Neural progenitor cell (in vitro differentiated cells): ENCODE measurements at regions not wholly inside any gene's neighbourhood (a gene's known extent, or its start where the extent isn't known, plus 50 kb on each side); places are given as distances from the start of the nearest gene placed in this dataset.

ENCODE experiments used
- DNase-seq: peaks from one replicate; pipeline ENCODE4 v3.0.0-alpha.2; 2016; ENCODE audit warnings: low spot score
- H2AFZ ChIP-seq: fragments of 200-600 bp; sonication (generic); replicated peaks from 2 replicates; pipeline ENCODE4 v1.6.1; 2016; ENCODE audit warnings: antibody characterized with exemption
- H3F3A ChIP-seq: fragments of 200-600 bp; sonication (generic); 2 replicates; pipeline ENCODE4 v1.6.1; 2016; ENCODE audit warnings: antibody characterized with exemption, low read depth
- H3K27ac ChIP-seq: fragments of 200-600 bp; sonication (generic); 2 replicates; pipeline ENCODE4 v1.5.1; 2016; ENCODE audit warnings: mild to moderate bottlenecking
- H3K27me3 ChIP-seq: fragments of 200-600 bp; sonication (generic); 2 replicates; pipeline ENCODE4 v1.6.1; 2016; ENCODE audit warnings: mild to moderate bottlenecking, moderate library complexity
- H3K36me3 ChIP-seq: fragments of 200-600 bp; sonication (generic); 2 replicates; pipeline ENCODE4 v1.5.1; 2016
- H3K4me1 ChIP-seq: fragments of 200-600 bp; sonication (generic); 2 replicates; pipeline ENCODE4 v1.6.1; 2016; ENCODE audit warnings: mixed run types
- H3K4me2 ChIP-seq: fragments of 200-600 bp; sonication (generic); 2 replicates; pipeline ENCODE4 v1.6.1; 2016
- H3K4me3 ChIP-seq: fragments of 200-600 bp; sonication (generic); 2 replicates; pipeline ENCODE4 v1.5.1; 2016
- H3K79me2 ChIP-seq: fragments of 200-600 bp; sonication (generic); 2 replicates; pipeline ENCODE4 v1.6.1; 2016; ENCODE audit warnings: low read depth
- H3K9ac ChIP-seq: fragments of 200-600 bp; sonication (generic); 2 replicates; pipeline ENCODE4 v1.6.1; 2016
- H3K9me3 ChIP-seq: fragments of 200-600 bp; sonication (generic); 2 replicates; pipeline ENCODE4 v1.5.1; 2016; ENCODE audit warnings: low read depth
- H4K20me1 ChIP-seq: fragments of 200-600 bp; sonication (generic); 2 replicates; pipeline ENCODE4 v1.6.1; 2016; ENCODE audit warnings: low read depth
- H3K27ac Mint-ChIP-seq: 3 replicates; pipeline ENCODE4 v1.8.0; 2021; ENCODE audit warnings: mixed read lengths
- H3K27me3 Mint-ChIP-seq: 2 replicates; pipeline ENCODE4 v1.8.0; 2022; ENCODE audit warnings: low read depth, mild to moderate bottlenecking, inconsistent platforms, moderate library complexity, mixed read lengths; ENCODE audit not compliant: insufficient read depth
- H3K36me3 Mint-ChIP-seq: 3 replicates; pipeline ENCODE4 v1.8.0; 2021; ENCODE audit warnings: mixed read lengths
- H3K4me1 Mint-ChIP-seq: 3 replicates; pipeline ENCODE4 v1.8.0; 2021; ENCODE audit warnings: mixed read lengths
- H3K4me3 Mint-ChIP-seq: 3 replicates; pipeline ENCODE4 v1.8.0; 2021; ENCODE audit warnings: mild to moderate bottlenecking, moderate library complexity, mixed read lengths
- H3K9me3 Mint-ChIP-seq: 3 replicates; pipeline ENCODE4 v1.8.0; 2020; ENCODE audit warnings: mixed read lengths
- CTCF ChIP-seq: fragments of 200-600 bp; sonication (generic); IDR thresholded peaks from 2 replicates; pipeline ENCODE4 v1.5.1; 2017; ENCODE audit warnings: antibody characterized with exemption, mild to moderate bottlenecking
- EZH2 ChIP-seq: fragments of 200-600 bp; sonication (generic); IDR thresholded peaks from 2 replicates; pipeline ENCODE4 v1.6.1; 2017; ENCODE audit warnings: antibody characterized with exemption, mild to moderate bottlenecking, moderate library complexity
- EZH2phosphoT487 ChIP-seq: fragments of 200-600 bp; sonication (generic); IDR thresholded peaks from 2 replicates; pipeline ENCODE4 v1.6.1; 2017; ENCODE audit warnings: antibody characterized with exemption

- H3K36me3 ChIP-seq, result no peaks in the 10 kb centered on the region
Observed at GRCh38 chr22:47816121-47816862, 1053.8 kb downstream of the TBC1D22A start.

GRCh38 chr22:47814474-47814873, 1052.0 kb downstream of the TBC1D22A start:
- H3K9ac ChIP-seq, result no peak overlapping the region
- no peaks in the 10 kb centered on the region for H3K79me2 ChIP-seq
- Mint-ChIP-seq H3K4me1 (peaks cover 12% of the 10 kb centered on the region), H3K27me3 (peaks cover 19% of the 10 kb centered on the region), H3K27ac (no peak overlapping the region), H3K36me3 (peaks cover 2% of the 10 kb centered on the region), H3K4me3 (no peak overlapping the region), H3K9me3 (peaks cover 10% of the 10 kb centered on the region)
- H3K4me2 ChIP-seq, result no peak overlapping the region
- TF ChIP-seq CTCF (no peak), EZH2phosphoT487 (no peak), EZH2 (no peak)
- no peaks in the 10 kb centered on the region for H3K27me3 ChIP-seq
- H3K36me3 ChIP-seq, result no peaks in the 10 kb centered on the region
- DNase-seq, result no peak
- H3K4me3 ChIP-seq, result no peak overlapping the region
- no peak overlapping the region for H2AFZ ChIP-seq
- H3K4me1 ChIP-seq, result no peaks in the 10 kb centered on the region
- H4K20me1 ChIP-seq, result no peaks in the 10 kb centered on the region
- no peaks in the 10 kb centered on the region for H3K9me3 ChIP-seq
- H3F3A ChIP-seq, result no peaks in the 10 kb centered on the region
- no peak overlapping the region for H3K27ac ChIP-seq

More at GRCh38 chr22:47816121-47816862, 1053.8 kb downstream of the TBC1D22A start:
- H3K27me3 Mint-ChIP-seq, result peaks cover 17% of the 10 kb centered on the region
- H3K79me2 ChIP-seq, result no peaks in the 10 kb centered on the region
- no peak overlapping the region for H3K4me2 ChIP-seq
- no peaks in the 10 kb centered on the region for H3K36me3 Mint-ChIP-seq
- no peak overlapping the region for H3K4me3 ChIP-seq
- peaks cover 17% of the 10 kb centered on the region for H3K4me1 Mint-ChIP-seq
- H3K9ac ChIP-seq, result no peak overlapping the region
- H3K27me3 ChIP-seq, result no peaks in the 10 kb centered on the region
- H3F3A ChIP-seq, result no peaks in the 10 kb centered on the region
- no peak overlapping the region for H2AFZ ChIP-seq
- no peak overlapping the region for H3K27ac ChIP-seq
- DNase-seq, result no peak
- peaks cover 13% of the 10 kb centered on the region for H3K9me3 Mint-ChIP-seq
- peak overlapping the region; percentile 3 for H3K4me3 Mint-ChIP-seq
- no peak for TF ChIP-seq CTCF
- TF ChIP-seq EZH2, result no peak
- TF ChIP-seq EZH2phosphoT487, result no peak
- no peaks in the 10 kb centered on the region for H3K4me1 ChIP-seq
- no peaks in the 10 kb centered on the region for H4K20me1 ChIP-seq
- no peak overlapping the region for H3K27ac Mint-ChIP-seq
- H3K9me3 ChIP-seq, result no peaks in the 10 kb centered on the region

- H3K4me2 ChIP-seq, result no peak overlapping the region
- H3K4me1 ChIP-seq, result no peaks in the 10 kb centered on the region
- Mint-ChIP-seq H3K4me3 (no peak overlapping the region), H3K27ac (no peak overlapping the region), H3K27me3 (peaks cover 15% of the 10 kb centered on the region), H3K36me3 (peaks cover 2% of the 10 kb centered on the region), H3K9me3 (peaks cover 7% of the 10 kb centered on the region), H3K4me1 (peaks cover 11% of the 10 kb centered on the region)
- no peaks in the 10 kb centered on the region for H3F3A ChIP-seq
- no peak for DNase-seq
- no peaks in the 10 kb centered on the region for H4K20me1 ChIP-seq
- H3K9me3 ChIP-seq, result no peaks in the 10 kb centered on the region
- H3K27me3 ChIP-seq, result no peaks in the 10 kb centered on the region
- H3K4me3 ChIP-seq, result no peak overlapping the region
- TF ChIP-seq EZH2phosphoT487 (no peak), CTCF (no peak), EZH2 (no peak)
- H3K27ac ChIP-seq, result no peak overlapping the region
- no peak overlapping the region for H3K9ac ChIP-seq
- no peak overlapping the region for H2AFZ ChIP-seq
- H3K36me3 ChIP-seq, result no peaks in the 10 kb centered on the region
- H3K79me2 ChIP-seq, result no peaks in the 10 kb centered on the region
Observed at GRCh38 chr22:47813661-47814060, 1051.2 kb downstream of the TBC1D22A start.
